ENCODE measurements at regions not wholly inside any gene's neighbourhood (a gene's known extent, or its start where the extent isn't known, plus 50 kb on each side); places are given as distances from the start of the nearest gene placed in this dataset.
A peak's percentile ranks its signal among the peaks of the same experiment; 100 is the strongest.

DNA sequence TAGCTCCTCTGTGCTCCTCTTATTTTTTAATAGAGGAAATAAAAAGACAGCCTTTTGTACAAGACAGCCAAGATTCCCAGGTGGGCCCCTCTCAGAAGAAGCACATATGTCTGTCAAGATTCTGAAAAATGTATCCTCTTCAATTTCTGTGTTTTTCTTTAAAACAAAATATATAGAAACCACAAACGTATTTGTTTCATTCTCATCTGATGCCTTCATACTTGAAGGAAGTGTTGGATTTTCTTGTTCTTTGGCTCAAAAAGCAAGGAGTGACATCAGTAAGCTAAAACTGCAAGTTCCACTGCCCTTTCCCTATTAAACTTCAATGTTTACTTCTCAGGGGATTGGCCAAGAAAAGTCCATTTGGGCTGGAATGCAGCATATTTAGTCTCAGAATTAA, 193.8 kb upstream of the OSR1 start:
- TF ChIP-seq, protein P1, sequence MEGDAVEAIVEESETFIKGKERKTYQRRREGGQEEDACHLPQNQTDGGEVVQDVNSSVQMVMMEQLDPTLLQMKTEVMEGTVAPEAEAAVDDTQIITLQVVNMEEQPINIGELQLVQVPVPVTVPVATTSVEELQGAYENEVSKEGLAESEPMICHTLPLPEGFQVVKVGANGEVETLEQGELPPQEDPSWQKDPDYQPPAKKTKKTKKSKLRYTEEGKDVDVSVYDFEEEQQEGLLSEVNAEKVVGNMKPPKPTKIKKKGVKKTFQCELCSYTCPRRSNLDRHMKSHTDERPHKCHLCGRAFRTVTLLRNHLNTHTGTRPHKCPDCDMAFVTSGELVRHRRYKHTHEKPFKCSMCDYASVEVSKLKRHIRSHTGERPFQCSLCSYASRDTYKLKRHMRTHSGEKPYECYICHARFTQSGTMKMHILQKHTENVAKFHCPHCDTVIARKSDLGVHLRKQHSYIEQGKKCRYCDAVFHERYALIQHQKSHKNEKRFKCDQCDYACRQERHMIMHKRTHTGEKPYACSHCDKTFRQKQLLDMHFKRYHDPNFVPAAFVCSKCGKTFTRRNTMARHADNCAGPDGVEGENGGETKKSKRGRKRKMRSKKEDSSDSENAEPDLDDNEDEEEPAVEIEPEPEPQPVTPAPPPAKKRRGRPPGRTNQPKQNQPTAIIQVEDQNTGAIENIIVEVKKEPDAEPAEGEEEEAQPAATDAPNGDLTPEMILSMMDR (conservative IDR thresholded peaks at IDR 0.05; ENCODE audit: low read length) = no peak
- no peak overlapping the region for H3K4me3 ChIP-seq (ENCODE audit: low read length)

DNA sequence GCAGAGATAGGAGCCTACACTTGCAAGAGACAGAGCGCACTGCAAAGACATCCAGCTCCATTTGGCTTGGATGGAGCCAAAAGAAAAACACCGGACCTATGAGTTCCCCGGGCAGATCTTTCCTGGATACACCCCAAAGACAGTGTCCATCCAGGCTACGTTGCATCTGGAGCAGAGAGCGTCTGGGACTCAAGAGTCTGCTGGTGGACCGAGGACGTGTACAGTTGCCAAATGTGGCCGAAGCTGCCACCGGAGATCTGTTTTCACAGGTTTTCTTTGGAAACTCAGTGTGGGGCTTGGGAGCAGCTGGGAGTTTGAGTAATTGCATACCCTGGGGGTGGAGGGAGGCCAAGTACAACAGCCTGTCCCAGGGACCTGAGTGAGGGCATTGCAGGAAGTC, 192.3 kb upstream of the OSR1 start:
- TF ChIP-seq, protein P1 (conservative IDR thresholded peaks at IDR 0.05; ENCODE audit: low read length) = no peak
- DNase-seq (ENCODE audit: low read depth) = no peak
- H3K4me3 ChIP-seq (ENCODE audit: low read length) = no peak overlapping the region

More for the DNA sequence above, 193.8 kb upstream of the OSR1 start:
- DNase-seq (ENCODE audit: low read depth) = no peak

DNA sequence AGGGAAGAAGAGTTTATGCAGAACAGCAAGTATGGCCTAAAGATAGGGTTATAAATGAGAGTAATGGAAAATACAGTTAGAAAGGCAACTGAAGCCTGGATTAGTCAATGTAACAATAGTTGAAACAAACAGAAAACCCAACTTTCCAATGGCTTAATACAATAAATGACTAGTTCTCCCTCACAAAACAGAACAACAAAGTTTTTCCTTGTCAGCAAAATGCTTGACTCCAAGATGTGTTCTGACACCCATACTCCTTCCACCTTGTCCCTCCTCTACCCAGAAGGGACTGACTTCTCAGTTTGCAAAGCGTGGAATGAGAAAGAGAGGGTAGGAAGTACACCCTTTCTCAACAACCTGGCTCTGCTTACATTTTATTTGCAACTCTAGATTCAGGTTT, 191.4 kb upstream of the OSR1 start:
- no peak for DNase-seq (ENCODE audit: low read depth)
- TF ChIP-seq, protein P1 (conservative IDR thresholded peaks at IDR 0.05; ENCODE audit: low read length) = no peak
- no peak overlapping the region for H3K4me3 ChIP-seq (ENCODE audit: low read length)

DNA sequence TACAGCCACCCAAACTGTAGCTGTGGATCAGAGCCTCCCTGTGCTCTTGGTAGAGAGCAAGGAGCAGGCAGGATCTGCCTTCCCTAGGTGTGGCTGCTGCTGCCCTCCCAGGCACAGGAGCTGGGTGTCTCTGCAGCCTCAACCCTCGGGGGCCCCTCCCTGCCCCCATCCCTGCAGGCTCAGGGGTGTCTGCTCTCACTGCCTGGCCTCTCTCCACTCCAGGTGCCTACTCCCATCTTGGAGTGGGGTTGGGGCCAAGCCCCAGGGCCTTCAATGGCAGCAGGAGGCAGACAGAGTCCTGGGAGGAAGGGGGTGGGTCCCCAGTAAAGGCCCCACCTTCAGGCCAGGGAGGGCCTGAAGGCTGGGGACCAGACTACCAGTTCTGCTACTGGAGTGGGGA, 189.7 kb upstream of the OSR1 start:
- H3K4me3 ChIP-seq (ENCODE audit: low read length) = no peak overlapping the region
- no peak for DNase-seq (ENCODE audit: low read depth)
- TF ChIP-seq, protein P1 (conservative IDR thresholded peaks at IDR 0.05; ENCODE audit: low read length) = no peak

DNA sequence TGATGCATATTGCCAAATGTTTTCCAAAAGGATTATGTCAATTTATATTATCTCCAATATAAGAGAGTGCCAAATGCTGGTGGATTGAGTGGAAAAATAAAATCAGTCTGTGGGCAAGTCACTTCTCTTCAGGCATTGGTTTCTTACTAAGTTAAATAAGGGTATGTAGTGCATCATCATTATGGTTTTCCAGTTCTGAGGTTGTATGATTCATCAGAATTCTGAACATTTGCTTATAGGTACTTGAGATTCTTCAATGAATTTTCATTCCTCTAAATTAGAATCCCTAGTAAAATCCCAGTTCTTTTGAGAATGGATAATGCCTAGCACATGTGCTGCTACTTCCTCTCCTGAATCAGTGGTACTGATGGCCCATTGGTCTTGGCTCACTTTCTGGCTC, 188.9 kb upstream of the OSR1 start:
- H3K4me3 ChIP-seq (ENCODE audit: low read length) = no peak overlapping the region
- DNase-seq (ENCODE audit: low read depth) = no peak
- TF ChIP-seq, protein P1 (conservative IDR thresholded peaks at IDR 0.05; ENCODE audit: low read length) = no peak

DNA sequence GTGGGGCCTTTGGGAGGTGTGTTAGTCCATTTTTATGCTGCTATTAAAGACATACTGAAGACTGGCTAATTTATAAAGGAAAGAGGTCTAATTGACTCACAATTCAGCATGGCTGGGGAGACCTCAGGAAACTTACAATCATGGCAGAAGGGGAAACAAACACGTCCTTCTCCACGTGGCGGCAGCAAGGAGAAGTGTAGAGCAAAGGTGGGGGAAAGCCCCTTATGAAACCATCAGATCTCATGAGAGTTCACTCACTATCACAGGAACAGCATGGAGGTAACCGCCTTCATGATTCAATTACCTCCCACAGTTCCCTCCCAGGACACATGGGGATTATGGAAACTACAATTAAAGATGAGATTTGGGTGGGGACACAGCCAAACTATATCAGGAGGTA, 187.1 kb upstream of the OSR1 start:
- DNase-seq (ENCODE audit: low read depth) = no peak
- H3K4me3 ChIP-seq (ENCODE audit: low read length) = no peak overlapping the region
- TF ChIP-seq, protein P1 (conservative IDR thresholded peaks at IDR 0.05; ENCODE audit: low read length) = no peak

DNA sequence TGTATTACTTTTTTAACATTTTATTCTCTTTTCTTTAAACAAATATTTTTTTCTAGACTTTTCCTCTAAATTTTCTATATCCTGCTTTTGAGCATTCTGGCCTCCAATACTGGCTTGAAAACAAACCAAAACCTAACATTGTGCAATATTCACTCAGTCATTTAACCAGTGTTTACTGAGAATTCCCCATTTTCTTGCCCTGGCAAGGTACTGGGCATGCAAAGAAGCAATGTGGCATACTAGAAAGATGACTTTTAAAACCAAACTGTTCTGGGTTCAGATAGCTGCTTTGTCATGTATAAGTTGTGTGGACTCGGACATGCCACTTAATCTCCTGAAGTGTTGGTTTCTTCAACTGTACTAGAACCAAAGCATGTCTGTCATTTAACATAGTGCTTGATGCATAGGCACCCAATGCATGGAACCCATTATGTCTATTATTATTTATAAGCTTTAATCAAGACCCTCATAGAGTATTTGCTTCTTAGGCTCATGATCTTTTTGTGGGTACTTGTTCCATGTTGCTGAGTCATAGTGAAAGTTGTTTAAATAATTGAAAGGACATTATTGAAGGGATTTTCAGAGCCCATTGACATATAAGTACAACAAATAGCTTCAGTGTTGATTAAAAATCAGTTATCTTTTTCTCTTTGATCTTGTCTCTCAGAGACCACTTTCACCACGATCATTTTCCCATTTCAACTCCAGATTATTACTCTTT, 185.4 kb upstream of the OSR1 start:
- DNase-seq (ENCODE audit: low read depth) = peak; percentile 68
- no peak overlapping the region for H3K4me3 ChIP-seq (ENCODE audit: low read length)

More for the DNA sequence above, 185.4 kb upstream of the OSR1 start:
- TF ChIP-seq, protein P1 (conservative IDR thresholded peaks at IDR 0.05; ENCODE audit: low read length) = no peak
